ENCODE measurements at regions not wholly inside any gene's neighbourhood (a gene's known extent, or its start where the extent isn't known, plus 50 kb on each side); places are given as distances from the start of the nearest gene placed in this dataset.

- 79% methylated on average over 4 of the region's 4 CpGs for WGBS (ENCODE audit: insufficient coverage, low coverage, low lambda C conversion rate, missing lambda C conversion rate)
- ATAC-seq: no peak
- no peak for TF ChIP-seq POLR2A (IDR thresholded peaks at IDR 0.05)
- TF ChIP-seq, protein P1, sequence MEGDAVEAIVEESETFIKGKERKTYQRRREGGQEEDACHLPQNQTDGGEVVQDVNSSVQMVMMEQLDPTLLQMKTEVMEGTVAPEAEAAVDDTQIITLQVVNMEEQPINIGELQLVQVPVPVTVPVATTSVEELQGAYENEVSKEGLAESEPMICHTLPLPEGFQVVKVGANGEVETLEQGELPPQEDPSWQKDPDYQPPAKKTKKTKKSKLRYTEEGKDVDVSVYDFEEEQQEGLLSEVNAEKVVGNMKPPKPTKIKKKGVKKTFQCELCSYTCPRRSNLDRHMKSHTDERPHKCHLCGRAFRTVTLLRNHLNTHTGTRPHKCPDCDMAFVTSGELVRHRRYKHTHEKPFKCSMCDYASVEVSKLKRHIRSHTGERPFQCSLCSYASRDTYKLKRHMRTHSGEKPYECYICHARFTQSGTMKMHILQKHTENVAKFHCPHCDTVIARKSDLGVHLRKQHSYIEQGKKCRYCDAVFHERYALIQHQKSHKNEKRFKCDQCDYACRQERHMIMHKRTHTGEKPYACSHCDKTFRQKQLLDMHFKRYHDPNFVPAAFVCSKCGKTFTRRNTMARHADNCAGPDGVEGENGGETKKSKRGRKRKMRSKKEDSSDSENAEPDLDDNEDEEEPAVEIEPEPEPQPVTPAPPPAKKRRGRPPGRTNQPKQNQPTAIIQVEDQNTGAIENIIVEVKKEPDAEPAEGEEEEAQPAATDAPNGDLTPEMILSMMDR (IDR thresholded peaks at IDR 0.05): no peak
- H3K27ac ChIP-seq: no peak overlapping the region
- H3K4me3 ChIP-seq: no peak overlapping the region
- H3K27me3 ChIP-seq: no peaks in the 10 kb centered on the region
- H3K36me3 ChIP-seq: no peaks in the 10 kb centered on the region
- H3K4me1 ChIP-seq: no peaks in the 10 kb centered on the region
- DNase-seq: no peak
- H3K9me3 ChIP-seq: no peaks in the 10 kb centered on the region
- intact Hi-C loops (cut with DNase I): no loop called here
Measured at GRCh38 chr14:71508901-71509300, 423.3 kb upstream of the RGS6 start.

GRCh38 chr14:71511152-71511551, 421.1 kb upstream of the RGS6 start:
- H3K4me1 ChIP-seq: no peaks in the 10 kb centered on the region
- intact Hi-C loops (cut with DNase I): no loop called here
- TF ChIP-seq, protein P1 (IDR thresholded peaks at IDR 0.05): no peak
- no peak for TF ChIP-seq POLR2A (IDR thresholded peaks at IDR 0.05)
- H3K27me3 ChIP-seq: no peaks in the 10 kb centered on the region
- H3K4me3 ChIP-seq: no peak overlapping the region
- no peak for DNase-seq
- 100% methylated on average over 2 of the region's 2 CpGs for WGBS (ENCODE audit: insufficient coverage, low coverage, low lambda C conversion rate, missing lambda C conversion rate)
- no peaks in the 10 kb centered on the region for H3K9me3 ChIP-seq
- no peaks in the 10 kb centered on the region for H3K36me3 ChIP-seq
- ATAC-seq: no peak
- no peak overlapping the region for H3K27ac ChIP-seq

DNA sequence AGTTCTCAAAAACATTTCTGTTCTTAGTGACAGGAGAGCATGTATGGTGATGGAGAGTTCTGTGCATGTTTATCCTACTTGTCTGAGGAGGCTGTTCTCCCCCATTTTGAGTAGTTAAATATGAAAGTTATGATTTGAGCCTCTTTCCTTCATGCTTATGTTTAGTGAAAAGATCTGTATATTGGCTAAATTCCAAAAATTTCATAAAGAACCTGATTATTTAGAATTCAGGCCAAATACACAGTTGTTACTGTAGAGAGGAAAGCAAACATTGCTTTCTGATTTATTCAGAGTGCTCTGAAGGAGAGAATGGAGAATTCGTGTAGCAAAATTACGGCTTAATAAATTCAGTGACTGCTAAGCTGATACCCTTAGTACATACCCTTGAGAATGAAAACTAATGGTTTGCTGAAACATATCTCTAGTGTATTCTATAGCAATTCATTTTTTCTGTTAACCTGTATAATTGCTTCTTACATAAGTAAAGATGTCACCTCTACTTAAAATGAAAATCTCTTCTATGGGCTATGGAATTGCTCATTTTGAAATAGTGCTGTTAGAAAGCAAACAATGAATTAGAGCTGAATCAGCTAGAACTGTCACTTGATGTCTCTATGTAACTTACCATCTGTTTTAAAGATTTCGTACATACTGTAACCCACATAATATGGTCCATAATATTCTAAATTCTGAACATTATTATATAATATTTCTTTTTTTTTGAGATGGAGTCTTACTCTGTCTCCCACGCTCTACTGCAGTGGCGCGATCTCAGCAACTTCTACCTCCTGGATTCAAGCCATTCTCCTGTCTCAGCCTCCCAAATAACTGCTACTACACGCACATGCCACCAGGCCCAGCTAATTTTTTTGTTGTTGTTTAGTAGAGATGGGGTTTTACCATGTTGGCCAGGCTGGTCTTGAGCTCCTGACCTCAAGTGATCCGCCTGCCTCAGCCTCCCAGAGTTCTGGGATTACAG, 417.0 kb upstream of the RGS6 start:
- Histone ChIP-seq H3K9me3 (no peaks in the 10 kb centered on the region), H3K27ac (no peak overlapping the region), H3K4me3 (no peak overlapping the region), H3K27me3 (no peaks in the 10 kb centered on the region), H3K4me1 (no peaks in the 10 kb centered on the region), H3K36me3 (no peaks in the 10 kb centered on the region)
- intact Hi-C loops (cut with DNase I): no loop called here
- ATAC-seq: no peak
- 86% methylated on average over 5 of the region's 8 CpGs for WGBS (ENCODE audit: insufficient coverage, low coverage, low lambda C conversion rate, missing lambda C conversion rate)
- no peak for DNase-seq
- TF ChIP-seq, protein P1 (IDR thresholded peaks at IDR 0.05): no peak
- TF ChIP-seq POLR2A (IDR thresholded peaks at IDR 0.05): no peak

DNA sequence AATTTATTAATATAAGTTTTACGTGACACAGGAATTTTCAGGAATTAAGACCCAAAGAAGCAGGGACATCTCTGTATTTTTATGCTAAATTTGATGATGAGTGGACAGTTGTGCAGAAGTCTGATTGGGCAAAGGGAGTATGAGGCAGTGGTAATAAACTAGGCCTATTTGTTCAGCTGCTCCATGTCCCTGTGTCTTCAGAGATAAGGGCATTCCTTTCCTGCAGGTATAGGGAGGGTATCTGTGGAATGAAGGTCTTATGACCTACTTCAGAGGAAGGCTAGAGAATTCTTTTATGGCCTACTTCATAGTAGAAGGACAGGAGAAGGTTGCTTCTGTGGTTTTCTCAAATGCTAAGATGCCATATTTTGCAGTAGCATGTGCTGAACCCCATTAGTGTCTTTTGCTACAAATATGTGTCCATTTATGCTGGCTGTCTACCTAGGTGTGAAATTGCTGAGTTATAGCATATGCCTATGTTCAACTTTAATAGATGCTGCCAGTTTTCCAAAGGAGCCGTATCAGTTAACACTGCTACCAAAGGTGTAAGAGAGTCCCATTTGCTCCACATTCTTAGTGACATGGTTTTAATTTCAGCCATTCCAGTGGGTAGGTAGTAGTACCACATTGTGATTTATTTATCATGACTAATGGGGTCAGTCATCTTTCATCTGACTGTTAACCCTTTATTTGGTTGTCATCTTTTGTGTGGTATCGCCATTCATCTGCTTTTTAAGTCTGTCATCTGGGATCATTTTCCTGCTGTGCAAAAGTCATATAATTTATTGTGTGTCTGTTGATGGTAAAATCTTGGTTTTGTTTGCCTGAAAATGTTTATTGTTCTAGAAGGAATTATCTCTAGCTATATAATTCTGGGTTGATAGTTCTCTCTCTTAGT, 410.7 kb upstream of the RGS6 start:
- WGBS (ENCODE audit: insufficient coverage, low coverage, low lambda C conversion rate, missing lambda C conversion rate): 91% methylated on average over 3 of the region's 3 CpGs
- Histone ChIP-seq H3K4me3 (no peak overlapping the region), H3K27ac (no peak overlapping the region), H3K9me3 (no peaks in the 10 kb centered on the region), H3K27me3 (no peaks in the 10 kb centered on the region), H3K4me1 (no peaks in the 10 kb centered on the region), H3K36me3 (no peaks in the 10 kb centered on the region)
- intact Hi-C loops (cut with DNase I): no loop called here
- ATAC-seq (no peak), DNase-seq (no peak)
- TF ChIP-seq POLR2A (IDR thresholded peaks at IDR 0.05): no peak
- TF ChIP-seq, protein P1 (IDR thresholded peaks at IDR 0.05): no peak

Measured in right lobe of liver (tissue), 6 donors.